GM20000 (cell line): ENCODE measurements at regions not wholly inside any gene's neighbourhood (a gene's known extent, or its start where the extent isn't known, plus 50 kb on each side); places are given as distances from the start of the nearest gene placed in this dataset.

Experiments
- DNase-seq: peaks from one replicate; pipeline ENCODE4 v3.0.0; 2012; ENCODE audit warnings: low spot score
- CTCF ChIP-seq: IDR thresholded peaks from 2 replicates; pipeline ENCODE4 v1.5.1; 2012; ENCODE audit warnings: mild to moderate bottlenecking, control low read depth; ENCODE audit errors: extremely low read depth, missing control alignments

GRCh38 chr11:130765951-130766649 is 150.2 kb downstream of the SNX19 start:
- TF ChIP-seq CTCF, result no peak
- DNase-seq, result peak; percentile 17

DNA sequence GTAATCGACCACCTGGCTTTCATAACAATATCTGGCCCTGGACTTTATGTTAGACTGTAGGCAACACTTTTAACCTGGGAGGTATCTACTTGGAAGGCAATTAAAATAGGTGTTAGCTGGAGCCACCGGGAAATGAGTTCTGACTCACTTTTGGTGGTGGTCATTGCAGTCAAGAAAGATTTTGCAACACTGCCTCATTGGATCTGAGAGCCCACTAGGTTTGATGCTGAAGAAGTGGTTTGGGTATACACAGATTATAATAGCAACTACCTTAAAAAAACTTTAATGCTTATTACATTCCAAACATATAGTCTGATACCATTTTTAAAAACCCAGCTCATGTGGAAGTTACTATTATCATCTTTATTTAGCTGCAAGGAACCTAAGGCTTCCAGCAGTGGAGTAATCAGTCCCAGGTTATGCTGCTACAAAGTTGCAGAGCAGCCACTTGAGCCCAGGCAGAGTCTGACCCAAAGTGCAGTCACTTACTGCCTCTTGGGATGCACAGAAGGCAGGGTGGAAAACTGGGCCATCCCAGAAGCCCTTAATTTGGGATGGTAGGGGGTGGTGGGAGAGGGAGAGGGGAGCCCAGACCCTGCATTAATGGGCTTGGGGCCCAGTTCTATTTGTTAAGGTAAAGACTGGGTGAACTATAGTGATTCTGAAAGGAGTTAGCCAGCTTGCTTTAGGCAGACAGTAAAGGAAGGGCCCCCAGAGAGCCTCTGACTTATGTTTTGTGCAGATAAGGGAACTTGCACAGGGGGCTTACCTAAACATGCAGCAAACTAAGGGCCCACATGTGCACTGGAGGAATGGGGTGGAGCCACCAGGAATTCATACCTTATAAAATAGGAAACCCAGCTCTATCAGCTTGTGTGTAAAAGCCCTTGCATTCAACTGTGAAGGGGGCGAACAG is 149.4 kb downstream of the SNX19 start:
- no peak for TF ChIP-seq CTCF
- DNase-seq, result no peak

GRCh38 chr11:130769782-130770535 is 146.3 kb downstream of the SNX19 start:
- DNase-seq, result no peak
- no peak for TF ChIP-seq CTCF

DNA sequence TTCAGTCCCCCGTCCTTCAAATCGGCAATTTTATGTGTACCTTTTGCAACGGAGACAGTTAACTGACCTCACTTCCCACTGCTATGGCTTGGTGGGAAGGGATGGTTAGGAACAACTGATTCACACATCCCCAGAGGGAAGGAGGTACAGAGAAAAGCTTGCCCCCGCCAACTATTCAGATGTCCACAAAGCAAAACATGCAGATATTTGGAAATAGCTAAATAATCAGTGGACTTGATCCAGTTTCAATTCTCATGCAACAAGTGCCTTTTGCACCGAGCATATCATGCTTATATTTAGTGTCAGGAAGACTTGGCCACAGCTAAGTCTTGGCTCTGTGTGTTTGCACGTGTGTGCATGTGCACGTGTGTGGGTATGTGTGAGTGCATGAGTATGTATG is 144.6 kb downstream of the SNX19 start:
- TF ChIP-seq CTCF, result no peak
- DNase-seq, result no peak

DNA sequence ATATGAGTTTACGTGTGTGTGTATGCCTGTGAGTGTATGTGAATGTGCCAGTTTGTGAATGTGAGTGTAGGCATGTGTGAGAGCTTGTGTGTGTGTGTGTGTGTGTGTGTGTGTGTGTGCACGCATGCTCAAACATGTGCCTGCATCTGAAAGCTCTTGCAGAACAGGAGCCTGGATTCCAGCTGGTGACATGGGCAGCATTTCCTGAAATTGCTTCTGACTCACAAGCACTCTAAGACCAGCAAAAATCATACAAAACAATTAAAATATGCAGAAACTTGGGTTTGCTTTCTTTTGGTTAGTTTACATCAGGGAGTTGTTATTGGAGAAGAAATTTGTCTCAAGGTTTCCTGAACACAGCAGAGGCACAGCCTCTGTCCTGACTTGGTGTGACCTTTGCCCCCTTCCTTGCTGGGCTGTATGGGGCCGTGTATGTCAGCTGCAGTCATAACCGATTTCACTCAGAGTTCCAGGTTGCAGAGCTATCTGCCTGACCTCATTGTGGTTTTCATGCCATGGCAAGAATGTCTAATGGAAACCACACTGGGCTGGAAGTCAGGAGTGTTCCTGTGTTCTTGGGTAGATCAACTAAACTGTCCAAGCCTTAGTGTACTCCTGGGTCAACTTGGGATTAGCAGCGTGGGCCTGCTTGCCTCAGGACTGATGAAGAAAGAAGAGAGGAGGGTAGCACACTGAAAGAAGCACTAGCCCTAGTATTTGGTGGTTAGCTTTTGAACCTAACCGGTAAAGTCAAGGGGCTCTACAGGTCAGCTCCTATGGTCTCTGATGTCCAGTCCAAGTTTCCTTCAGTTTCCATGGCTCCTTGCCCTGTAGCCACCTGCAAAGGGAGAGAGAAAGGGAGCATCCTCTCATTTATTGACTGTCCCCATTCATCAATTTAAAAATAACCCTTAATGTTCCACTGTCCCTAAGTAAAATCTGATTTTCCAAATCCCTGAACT is 143.7 kb downstream of the SNX19 start:
- no peak for DNase-seq
- TF ChIP-seq CTCF, result no peak

DNA sequence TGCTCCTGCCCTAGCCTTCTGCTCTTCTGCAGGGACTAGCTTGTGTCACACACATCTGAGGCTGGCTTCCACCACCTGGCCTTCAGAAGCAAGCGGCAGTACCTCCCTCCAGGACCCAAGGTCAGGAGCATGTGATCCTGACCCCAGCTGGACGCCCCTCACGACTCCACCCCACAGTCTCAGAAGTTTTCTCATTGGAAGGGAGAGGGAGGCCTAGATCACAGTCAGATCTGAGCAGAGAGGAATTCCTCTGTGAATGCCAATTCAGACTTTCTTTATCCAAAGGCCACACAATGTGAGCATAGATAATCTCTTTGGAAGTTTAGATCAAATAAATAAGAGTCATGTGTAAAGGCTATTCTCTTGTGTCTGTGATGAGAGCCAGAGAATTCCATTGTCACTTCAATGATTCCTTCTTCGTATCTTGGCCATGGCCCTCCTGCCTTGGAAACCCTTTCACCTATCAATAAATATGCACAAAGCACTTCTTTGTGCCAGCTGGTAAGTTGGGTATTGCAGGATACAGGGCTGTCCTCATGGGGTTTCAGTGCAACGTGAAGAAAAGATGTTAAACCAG is 142.9 kb downstream of the SNX19 start:
- TF ChIP-seq CTCF, result no peak
- DNase-seq, result no peak
